Astrocyte (in vitro differentiated cells and primary cell): ENCODE measurements at regions not wholly inside any gene's neighbourhood (a gene's known extent, or its start where the extent isn't known, plus 50 kb on each side); places are given as distances from the start of the nearest gene placed in this dataset.

Experiments used
- CTCF ChIP-seq: IDR thresholded peaks from 2 replicates; pipeline ENCODE4 v1.5.1; 2011; ENCODE audit warnings: low read depth, mild to moderate bottlenecking, inconsistent platforms, low read length, moderate library complexity; ENCODE audit not compliant: insufficient read depth
- EZH2 ChIP-seq: IDR thresholded peaks from 2 replicates; pipeline ENCODE4 v1.6.1; 2012; ENCODE audit warnings: mild to moderate bottlenecking, low read length, inconsistent platforms; ENCODE audit not compliant: insufficient read depth

- TF ChIP-seq EZH2 (no peak), CTCF (no peak)
Observed at GRCh38 chr3:187544326-187544725, 125.9 kb downstream of the SST start.
